Kidney glomerular epithelial cell (primary cell): ENCODE measurements at regions not wholly inside any gene's neighbourhood (a gene's known extent, or its start where the extent isn't known, plus 50 kb on each side); places are given as distances from the start of the nearest gene placed in this dataset.

Source experiments
- DNase-seq: peaks from one replicate; lab custom pipeline; 2025; lab: John Stamatoyannopoulos, UW

- DNase-seq, result no peak
Measured at GRCh38 chr4:36394352-36394903, 113.0 kb downstream of the DTHD1 start.

- peak; percentile 28 for DNase-seq
Measured at GRCh38 chr4:36399762-36400353, 118.4 kb downstream of the DTHD1 start.

GRCh38 chr4:36402008-36402758 is 120.8 kb downstream of the DTHD1 start:
- DNase-seq, result no peak

GRCh38 chr4:36411338-36411737 is 129.9 kb downstream of the DTHD1 start:
- no peak for DNase-seq

- DNase-seq, result no peak
Measured at GRCh38 chr4:36414248-36414647, 132.8 kb downstream of the DTHD1 start.

GRCh38 chr4:36417146-36417545 is 135.7 kb downstream of the DTHD1 start:
- DNase-seq, result no peak

GRCh38 chr4:36420111-36420679 is 138.8 kb downstream of the DTHD1 start:
- no peak for DNase-seq

- no peak for DNase-seq
Measured at GRCh38 chr4:36422607-36423006, 141.2 kb downstream of the DTHD1 start.

- no peak for DNase-seq
Measured at GRCh38 chr4:36426741-36427140, 145.3 kb downstream of the DTHD1 start.

- DNase-seq, result no peak
Measured at GRCh38 chr4:36427696-36428095, 146.3 kb downstream of the DTHD1 start.

- DNase-seq, result no peak
Measured at GRCh38 chr4:36432586-36432985, 151.2 kb downstream of the DTHD1 start.

GRCh38 chr4:36439556-36439955 is 158.1 kb downstream of the DTHD1 start:
- no peak for DNase-seq

GRCh38 chr4:36445480-36445879 is 164.1 kb downstream of the DTHD1 start:
- no peak for DNase-seq

- DNase-seq, result peak; percentile 9
Measured at GRCh38 chr4:36446275-36446674, 164.9 kb downstream of the DTHD1 start.

GRCh38 chr4:36461344-36461743 is 179.9 kb downstream of the DTHD1 start:
- DNase-seq, result no peak

- DNase-seq, result no peak
Measured at GRCh38 chr4:36467670-36468069, 186.3 kb downstream of the DTHD1 start.

GRCh38 chr4:36471903-36472302 is 190.5 kb downstream of the DTHD1 start:
- DNase-seq, result no peak

- no peak for DNase-seq
Measured at GRCh38 chr4:36476135-36476534, 194.7 kb downstream of the DTHD1 start.

- DNase-seq, result no peak
Measured at GRCh38 chr4:36477861-36478260, 196.4 kb downstream of the DTHD1 start.

- DNase-seq, result no peak
Measured at GRCh38 chr4:36485885-36486284, 204.5 kb downstream of the DTHD1 start.

GRCh38 chr4:36489798-36490197 is 208.4 kb downstream of the DTHD1 start:
- DNase-seq, result no peak

- no peak for DNase-seq
Measured at GRCh38 chr4:36492041-36492440, 210.6 kb downstream of the DTHD1 start.

GRCh38 chr4:36492590-36492989 is 211.2 kb downstream of the DTHD1 start:
- DNase-seq, result no peak
